Upper lobe of right lung (tissue), 1 donor: ENCODE measurements at regions not wholly inside any gene's neighbourhood (a gene's known extent, or its start where the extent isn't known, plus 50 kb on each side); places are given as distances from the start of the nearest gene placed in this dataset.
A peak's percentile ranks its signal among the peaks of the same experiment; 100 is the strongest.

Experiments used
- ATAC-seq: fragments of 200-7000 bp; cut with Tn5 transposase; one replicate; pipeline ENCODE4 v1.9.1; 2020; ENCODE audit warnings: mild to moderate bottlenecking, moderate library complexity
- DNase-seq: peaks from one replicate; pipeline ENCODE4 v3.0.0-alpha.2; 2020
- H3K27ac ChIP-seq: fragments of 200-600 bp; one replicate; pipeline ENCODE4 v1.8.0; 2022
- H3K27me3 ChIP-seq: fragments of 200-600 bp; one replicate; pipeline ENCODE4 v1.8.0; 2022; ENCODE audit warnings: mild to moderate bottlenecking
- H3K36me3 ChIP-seq: fragments of 200-600 bp; one replicate; pipeline ENCODE4 v1.8.0; 2022
- H3K4me1 ChIP-seq: fragments of 200-600 bp; one replicate; pipeline ENCODE4 v1.8.0; 2022
- H3K4me3 ChIP-seq: fragments of 200-600 bp; one replicate; pipeline ENCODE4 v1.8.0; 2022; ENCODE audit warnings: mild to moderate bottlenecking
- H3K9me3 ChIP-seq: fragments of 200-600 bp; one replicate; pipeline ENCODE4 v1.8.0; 2022
- CTCF ChIP-seq: fragments of 200-600 bp; IDR thresholded peaks from one replicate; pipeline ENCODE4 v1.8.0; 2022; ENCODE audit warnings: antibody characterized with exemption
- intact Hi-C: fragments of 100-400 bp; cut with DNase I; formaldehyde crosslinking; loops from one replicate; pipeline ENCODE4 v1.11.0; 2022
- donor health status: DM: no; HTN: yes; CAD: no; lungs with severe emphysema.

- ATAC-seq (no peak), DNase-seq (no peak)
- Histone ChIP-seq H3K36me3 (no peaks in the 10 kb centered on the region), H3K27me3 (no peaks in the 10 kb centered on the region), H3K4me3 (no peak overlapping the region), H3K9me3 (no peaks in the 10 kb centered on the region), H3K27ac (no peak overlapping the region), H3K4me1 (no peaks in the 10 kb centered on the region)
- intact Hi-C loops = no loop called here
- TF ChIP-seq CTCF = no peak
These were observed 182.4 kb upstream of the TANK start for GRCh38 chr2:160977854-160978253.

DNA sequence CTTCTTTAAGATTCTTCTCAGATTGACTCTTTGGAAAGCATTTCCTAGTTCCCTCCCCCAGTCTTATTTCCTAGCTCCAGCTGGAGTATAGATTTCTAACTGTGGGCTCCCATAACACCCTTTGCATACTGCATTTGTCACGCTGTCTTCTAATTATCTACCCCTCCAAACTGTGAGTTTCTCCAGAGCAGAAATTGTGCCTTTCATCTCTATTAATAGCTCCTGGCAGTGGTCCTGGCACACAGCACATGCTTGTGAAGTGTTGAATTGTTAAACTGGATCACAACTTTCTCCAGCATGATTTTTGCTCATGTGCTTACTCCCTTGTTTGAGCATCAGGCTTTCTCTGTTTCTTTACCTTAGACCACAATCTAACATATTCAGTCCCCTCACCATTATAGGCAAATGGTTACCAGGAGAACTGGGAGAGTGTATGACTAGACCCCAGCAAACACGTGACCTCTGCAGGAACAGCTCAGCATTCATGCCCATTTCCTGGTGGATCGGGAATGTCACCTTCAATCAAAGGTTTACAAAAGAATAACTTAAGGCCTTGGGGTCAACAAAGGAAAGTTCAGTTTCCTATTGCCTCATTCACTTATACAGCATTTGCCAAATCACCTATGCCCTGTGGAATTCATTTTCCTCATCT, 175.7 kb upstream of the TANK start:
- no peak overlapping the region for H3K27ac ChIP-seq
- no peaks in the 10 kb centered on the region for H3K4me1 ChIP-seq
- ATAC-seq = no peak
- H3K9me3 ChIP-seq = no peaks in the 10 kb centered on the region
- no peak overlapping the region for H3K4me3 ChIP-seq
- intact Hi-C loops = no loop called here
- H3K27me3 ChIP-seq = no peaks in the 10 kb centered on the region
- H3K36me3 ChIP-seq = no peaks in the 10 kb centered on the region
- DNase-seq = no peak
- no peak for TF ChIP-seq CTCF

GRCh38 chr2:160989778-160990177, 170.4 kb upstream of the TANK start:
- no peak for DNase-seq

GRCh38 chr2:160993654-160994061, 166.6 kb upstream of the TANK start:
- intact Hi-C loops = no loop called here
- Histone ChIP-seq H3K9me3 (no peaks in the 10 kb centered on the region), H3K27me3 (no peaks in the 10 kb centered on the region), H3K27ac (no peak overlapping the region), H3K36me3 (no peaks in the 10 kb centered on the region), H3K4me1 (peaks cover 3% of the 10 kb centered on the region), H3K4me3 (peak overlapping the region; percentile 14)
- no peak for TF ChIP-seq CTCF
- peak; percentile 31 for ATAC-seq
- DNase-seq = no peak

More at GRCh38 chr2:160989778-160990177, 170.4 kb upstream of the TANK start:
- Histone ChIP-seq H3K4me3 (no peak overlapping the region), H3K27ac (no peak overlapping the region), H3K36me3 (no peaks in the 10 kb centered on the region), H3K4me1 (peaks cover 3% of the 10 kb centered on the region), H3K9me3 (no peaks in the 10 kb centered on the region), H3K27me3 (no peaks in the 10 kb centered on the region)
- TF ChIP-seq CTCF = no peak
- intact Hi-C loops = no loop called here
- ATAC-seq = no peak

DNA sequence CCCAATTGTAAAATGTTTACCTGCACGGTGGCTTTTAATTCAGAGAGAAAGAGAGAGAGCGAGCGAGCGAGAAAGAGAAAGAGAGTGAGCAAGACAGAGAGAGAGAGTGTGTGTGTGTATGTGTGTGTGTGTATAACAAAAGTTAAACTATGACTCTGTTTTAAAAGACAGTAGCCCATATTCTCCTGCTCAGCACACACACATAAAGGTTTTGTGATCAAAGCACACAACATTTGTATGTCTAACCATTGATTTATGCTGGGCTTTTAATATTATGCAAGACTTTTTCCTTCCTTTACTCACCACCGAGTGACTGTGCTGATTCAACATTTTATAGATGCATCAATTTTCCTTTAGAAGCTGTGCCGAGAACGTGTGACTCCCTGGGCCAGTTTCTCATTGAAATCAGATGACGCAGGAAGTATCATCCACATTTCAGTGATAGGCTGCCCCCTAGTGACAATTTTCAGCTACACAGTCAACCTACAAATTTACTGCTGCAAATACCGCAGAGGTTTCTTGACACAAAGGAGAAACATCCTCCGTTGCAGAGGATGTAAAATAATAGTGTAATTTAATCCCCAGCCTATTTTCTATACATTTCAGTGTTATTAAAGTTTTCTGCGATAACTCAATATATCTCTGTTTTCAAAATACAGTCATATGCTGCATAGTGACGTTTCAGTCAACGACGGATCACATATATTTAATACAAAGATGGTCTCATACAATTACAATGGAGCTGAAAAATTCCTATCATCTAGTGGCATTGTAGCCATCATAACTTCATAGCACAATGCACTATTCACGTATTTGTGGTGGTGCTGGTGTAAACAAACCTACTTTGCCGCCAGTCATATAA, 165.9 kb upstream of the TANK start:
- peak; percentile 84 for TF ChIP-seq CTCF
- DNase-seq = no peak
- peaks cover 3% of the 10 kb centered on the region for H3K4me1 ChIP-seq
- peak; percentile 98 for ATAC-seq
- no peak overlapping the region for H3K27ac ChIP-seq
- H3K27me3 ChIP-seq = no peaks in the 10 kb centered on the region
- no peaks in the 10 kb centered on the region for H3K9me3 ChIP-seq
- peak overlapping the region; percentile 14 for H3K4me3 ChIP-seq
- intact Hi-C loops = no loop called here
- H3K36me3 ChIP-seq = no peaks in the 10 kb centered on the region
